Glutamatergic neuron (in vitro differentiated cells): ENCODE measurements at regions not wholly inside any gene's neighbourhood (a gene's known extent, or its start where the extent isn't known, plus 50 kb on each side); places are given as distances from the start of the nearest gene placed in this dataset.

ENCODE experiments used
- DNase-seq: peaks from one replicate; pipeline ENCODE4 v3.0.0; 2022
- H3K27ac Mint-ChIP-seq: one replicate; pipeline ENCODE4 v1.8.0; 2020; ENCODE audit warnings: mild to moderate bottlenecking, mixed read lengths, inconsistent platforms; ENCODE audit not compliant: unreplicated experiment
- H3K27me3 Mint-ChIP-seq: one replicate; pipeline ENCODE4 v1.8.0; 2020; ENCODE audit warnings: mild to moderate bottlenecking, moderate library complexity, mixed read lengths, inconsistent platforms; ENCODE audit not compliant: unreplicated experiment
- H3K36me3 Mint-ChIP-seq: one replicate; pipeline ENCODE4 v1.8.0; 2020; ENCODE audit warnings: mild to moderate bottlenecking, mixed read lengths, inconsistent platforms; ENCODE audit not compliant: unreplicated experiment
- H3K4me1 Mint-ChIP-seq: one replicate; pipeline ENCODE4 v1.8.0; 2020; ENCODE audit warnings: mild to moderate bottlenecking, low read depth, mixed read lengths, inconsistent platforms; ENCODE audit not compliant: unreplicated experiment
- H3K4me3 Mint-ChIP-seq: one replicate; pipeline ENCODE4 v1.8.0; 2020; ENCODE audit warnings: mild to moderate bottlenecking, mixed read lengths, inconsistent platforms; ENCODE audit not compliant: unreplicated experiment
- H3K9me3 Mint-ChIP-seq: one replicate; pipeline ENCODE4 v1.8.0; 2020; ENCODE audit warnings: mild to moderate bottlenecking, moderate library complexity, mixed read lengths, inconsistent platforms; ENCODE audit not compliant: unreplicated experiment
- CTCF ChIP-seq: fragments of 200-600 bp; sonication (generic); IDR thresholded peaks from one replicate; pipeline ENCODE4 v1.5.0; 2021; ENCODE audit not compliant: partially characterized antibody, unreplicated experiment

- Mint-ChIP-seq H3K4me3 (no peak overlapping the region), H3K36me3 (peaks cover 6% of the 10 kb centered on the region), H3K4me1 (no peaks in the 10 kb centered on the region), H3K9me3 (peaks cover 2% of the 10 kb centered on the region), H3K27ac (no peak overlapping the region), H3K27me3 (no peaks in the 10 kb centered on the region)
- no peak for DNase-seq
- TF ChIP-seq CTCF: no peak
Observed at GRCh38 chr7:85733169-85733915, 546.5 kb upstream of the SEMA3D start.

- no peak for TF ChIP-seq CTCF
- Mint-ChIP-seq H3K9me3 (no peaks in the 10 kb centered on the region), H3K4me3 (no peak overlapping the region), H3K27me3 (no peaks in the 10 kb centered on the region), H3K36me3 (no peaks in the 10 kb centered on the region), H3K4me1 (peaks cover under 1% of the 10 kb centered on the region), H3K27ac (no peak overlapping the region)
- DNase-seq: no peak
Observed at GRCh38 chr7:85730012-85730411, 543.2 kb upstream of the SEMA3D start.

GRCh38 chr7:85725026-85725425 is 538.2 kb upstream of the SEMA3D start:
- Mint-ChIP-seq H3K4me3 (no peak overlapping the region), H3K4me1 (peaks cover 2% of the 10 kb centered on the region), H3K27me3 (no peaks in the 10 kb centered on the region), H3K27ac (no peak overlapping the region), H3K36me3 (no peaks in the 10 kb centered on the region), H3K9me3 (no peaks in the 10 kb centered on the region)
- DNase-seq: no peak
- no peak for TF ChIP-seq CTCF

GRCh38 chr7:85719981-85720953 is 533.4 kb upstream of the SEMA3D start:
- peaks cover 2% of the 10 kb centered on the region for H3K4me1 Mint-ChIP-seq
- H3K9me3 Mint-ChIP-seq: no peaks in the 10 kb centered on the region
- TF ChIP-seq CTCF: no peak
- H3K4me3 Mint-ChIP-seq: no peak overlapping the region
- DNase-seq: no peak
- H3K36me3 Mint-ChIP-seq: no peaks in the 10 kb centered on the region
- no peak overlapping the region for H3K27ac Mint-ChIP-seq
- no peaks in the 10 kb centered on the region for H3K27me3 Mint-ChIP-seq
